Colonic mucosa (tissue), 4 donors: ENCODE measurements at regions not wholly inside any gene's neighbourhood (a gene's known extent, or its start where the extent isn't known, plus 50 kb on each side); places are given as distances from the start of the nearest gene placed in this dataset.

Source experiments
- DNase-seq: peaks from one replicate; pipeline ENCODE4 v3.0.0-alpha.2; 2020
- H3K27ac ChIP-seq: fragments of 200-600 bp; one replicate; pipeline ENCODE4 v1.8.0; 2021
- H3K27me3 ChIP-seq: fragments of 200-600 bp; one replicate; pipeline ENCODE4 v1.8.0; 2021
- H3K36me3 ChIP-seq: fragments of 200-600 bp; one replicate; pipeline ENCODE4 v1.8.0; 2021
- H3K4me1 ChIP-seq: fragments of 200-600 bp; one replicate; pipeline ENCODE4 v1.8.0; 2021; ENCODE audit warnings: mild to moderate bottlenecking
- H3K4me3 ChIP-seq: fragments of 200-600 bp; one replicate; pipeline ENCODE4 v1.8.0; 2021
- H3K9ac ChIP-seq, 2 donors: one replicate each; pipeline ENCODE4 v1.7.0; 2013; ENCODE audit warnings: control low read depth in 2 of 2, low read depth in 2 of 2, low read length in 2 of 2
- H3K9me3 ChIP-seq: fragments of 200-600 bp; one replicate; pipeline ENCODE4 v1.8.0; 2021
- CTCF ChIP-seq: fragments of 200-600 bp; IDR thresholded peaks from one replicate; pipeline ENCODE4 v1.8.0; 2022; ENCODE audit warnings: antibody characterized with exemption, mild to moderate bottlenecking
- intact Hi-C: fragments of 100-400 bp; cut with DNase I; formaldehyde crosslinking; loops from one replicate; pipeline ENCODE4 v1.14.1; 2022
- donor health status: healthy.
- donor health status: DM: no; HTN: no; CAD: no.
- donor health status: DM: no; HTN: no; CAD: no.

GRCh38 chr7:155213385-155213784 lies 84.3 kb upstream of the INSIG1 start:
- Histone ChIP-seq H3K4me3 (no peak overlapping the region), H3K4me1 (no peaks in the 10 kb centered on the region), H3K9ac (no peak overlapping the region), H3K27me3 (peaks cover 14% of the 10 kb centered on the region), H3K36me3 (no peaks in the 10 kb centered on the region), H3K9me3 (no peaks in the 10 kb centered on the region), H3K27ac (no peak overlapping the region)
- DNase-seq: no peak
- intact Hi-C loops: no loop called here
- no peak for TF ChIP-seq CTCF

- Histone ChIP-seq H3K9me3 (no peaks in the 10 kb centered on the region), H3K27ac (no peak overlapping the region), H3K4me3 (no peak overlapping the region), H3K9ac (peak overlapping the region in 1 of 2 donors; percentile 9), H3K27me3 (peaks cover 14% of the 10 kb centered on the region), H3K4me1 (no peaks in the 10 kb centered on the region), H3K36me3 (no peaks in the 10 kb centered on the region)
- no peak for DNase-seq
- intact Hi-C loops: no loop called here
- TF ChIP-seq CTCF: no peak
These were observed 83.5 kb upstream of the INSIG1 start for GRCh38 chr7:155213955-155214740.

- H3K4me1 ChIP-seq: no peaks in the 10 kb centered on the region
- H3K27me3 ChIP-seq: peaks cover 14% of the 10 kb centered on the region
- no peak for DNase-seq
- no peak overlapping the region for H3K27ac ChIP-seq
- H3K4me3 ChIP-seq: no peak overlapping the region
- intact Hi-C loops: no loop called here
- no peak overlapping the region for H3K9ac ChIP-seq
- TF ChIP-seq CTCF: no peak
- no peaks in the 10 kb centered on the region for H3K36me3 ChIP-seq
- H3K9me3 ChIP-seq: no peaks in the 10 kb centered on the region
These were observed 81.9 kb upstream of the INSIG1 start for GRCh38 chr7:155215576-155216325.

- no peak overlapping the region for H3K9ac ChIP-seq
- H3K4me1 ChIP-seq: no peaks in the 10 kb centered on the region
- peaks cover 14% of the 10 kb centered on the region for H3K27me3 ChIP-seq
- H3K27ac ChIP-seq: no peak overlapping the region
- no peaks in the 10 kb centered on the region for H3K36me3 ChIP-seq
- H3K4me3 ChIP-seq: no peak overlapping the region
- no peaks in the 10 kb centered on the region for H3K9me3 ChIP-seq
- no peak for DNase-seq
- intact Hi-C loops: no loop called here
- no peak for TF ChIP-seq CTCF
These were observed 81.0 kb upstream of the INSIG1 start for GRCh38 chr7:155216475-155217272.

GRCh38 chr7:155217634-155218033 lies 80.0 kb upstream of the INSIG1 start:
- TF ChIP-seq CTCF: no peak
- H3K4me3 ChIP-seq: no peak overlapping the region
- no peak overlapping the region for H3K27ac ChIP-seq
- no peak overlapping the region for H3K9ac ChIP-seq
- no peak for DNase-seq
- peaks cover 14% of the 10 kb centered on the region for H3K27me3 ChIP-seq
- no peaks in the 10 kb centered on the region for H3K36me3 ChIP-seq
- H3K4me1 ChIP-seq: no peaks in the 10 kb centered on the region
- intact Hi-C loops: no loop called here
- no peaks in the 10 kb centered on the region for H3K9me3 ChIP-seq
